Vagina (tissue), 2 donors: ENCODE measurements at regions not wholly inside any gene's neighbourhood (a gene's known extent, or its start where the extent isn't known, plus 50 kb on each side); places are given as distances from the start of the nearest gene placed in this dataset.

Experiments used
- CTCF ChIP-seq, 3 experiments: fragments of 450-650 bp in 2 of 3; fragments of 200-600 bp in 1 of 3; sonication (generic) in 1 of 3; IDR thresholded peaks; one replicate each; pipeline ENCODE4 v1.5.1; 2017 to 2019; ENCODE audit warnings: antibody characterized with exemption in 3 of 3, mild to moderate bottlenecking in 2 of 3, moderate library complexity in 2 of 3
- POLR2A ChIP-seq, 2 donors: fragments of 450-650 bp; IDR thresholded peaks; one replicate each; pipeline ENCODE4 v1.6.1; 2017; ENCODE audit warnings: antibody characterized with exemption in 2 of 2, mild to moderate bottlenecking in 2 of 2, moderate library complexity in 2 of 2
- POLR2AphosphoS5 ChIP-seq, 2 donors: sonication (generic); formaldehyde crosslinking; IDR thresholded peaks; one replicate each; pipeline ENCODE4 v1.9.0; 2017; ENCODE audit warnings: antibody characterized with exemption in 2 of 2, mild to moderate bottlenecking in 2 of 2, low read depth in 1 of 2; ENCODE audit not compliant: insufficient read depth in 1 of 2

- TF ChIP-seq CTCF (IDR thresholded peaks at IDR 0.05), result no peak
- no peak for TF ChIP-seq POLR2A (IDR thresholded peaks at IDR 0.05)
- no peak for TF ChIP-seq POLR2AphosphoS5 (IDR thresholded peaks at IDR 0.05; ENCODE audit: insufficient read depth in 1 of 2, low read depth in 1 of 2)
These were observed 86.1 kb upstream of the BZW1 start for GRCh38 chr2:200725596-200725995.
